Stimulated activated memory B cell treated with anti-CD40 and anti-IgM and Interleukin-4, amounts not matched to agents 10 μg/mL and 1 μg/mL and 100 μg/mL, for 72 hours (primary cell): ENCODE measurements at regions not wholly inside any gene's neighbourhood (a gene's known extent, or its start where the extent isn't known, plus 50 kb on each side); places are given as distances from the start of the nearest gene placed in this dataset.
"Not testable (repeated sequence)": the region's sequence is repeated elsewhere in the genome, so short reads cannot be mapped to it uniquely, and the experiment has no call there.

Experiments
- ATAC-seq: fragments of 150-1000 bp; cut with Tn5 transposase; 2 replicates; pipeline ENCODE4 v1.10.0; 2021
- H3K27ac Mint-ChIP-seq: one replicate; pipeline ENCODE4 v1.8.0; 2022; ENCODE audit warnings: mild to moderate bottlenecking, mixed read lengths
- H3K27me3 Mint-ChIP-seq: one replicate; pipeline ENCODE4 v1.8.0; 2022; ENCODE audit warnings: mixed read lengths
- H3K36me3 Mint-ChIP-seq: one replicate; pipeline ENCODE4 v1.8.0; 2022; ENCODE audit warnings: mixed read lengths
- H3K4me1 Mint-ChIP-seq: one replicate; pipeline ENCODE4 v1.8.0; 2022; ENCODE audit warnings: mixed read lengths
- H3K4me3 Mint-ChIP-seq: one replicate; pipeline ENCODE4 v1.8.0; 2022; ENCODE audit warnings: mild to moderate bottlenecking, moderate library complexity, mixed read lengths
- H3K9me3 Mint-ChIP-seq: one replicate; pipeline ENCODE4 v1.8.0; 2022; ENCODE audit warnings: mixed read lengths

- no peak for ATAC-seq
- H3K27ac Mint-ChIP-seq: no peak overlapping the region
- H3K9me3 Mint-ChIP-seq: peaks cover 10% of the 10 kb centered on the region
- no peaks in the 10 kb centered on the region for H3K36me3 Mint-ChIP-seq
- H3K4me3 Mint-ChIP-seq: no peak overlapping the region
- peaks cover 15% of the 10 kb centered on the region for H3K27me3 Mint-ChIP-seq
- no peaks in the 10 kb centered on the region for H3K4me1 Mint-ChIP-seq
Measured at GRCh38 chr22:34370711-34371110, 450.4 kb upstream of the LARGE1 start.

GRCh38 chr22:34379825-34380224 is 459.5 kb upstream of the LARGE1 start:
- H3K27ac Mint-ChIP-seq: no peak overlapping the region
- peaks cover 14% of the 10 kb centered on the region for H3K27me3 Mint-ChIP-seq
- no peak overlapping the region for H3K4me3 Mint-ChIP-seq
- no peaks in the 10 kb centered on the region for H3K4me1 Mint-ChIP-seq
- H3K36me3 Mint-ChIP-seq: no peaks in the 10 kb centered on the region
- peaks cover 6% of the 10 kb centered on the region for H3K9me3 Mint-ChIP-seq
- ATAC-seq: no peak

- H3K9me3 Mint-ChIP-seq: peaks cover 6% of the 10 kb centered on the region
- no peaks in the 10 kb centered on the region for H3K36me3 Mint-ChIP-seq
- H3K4me3 Mint-ChIP-seq: no peak overlapping the region
- H3K27ac Mint-ChIP-seq: no peak overlapping the region
- ATAC-seq: no peak
- H3K4me1 Mint-ChIP-seq: no peaks in the 10 kb centered on the region
- peaks cover 14% of the 10 kb centered on the region for H3K27me3 Mint-ChIP-seq
Measured at GRCh38 chr22:34380532-34380931, 460.3 kb upstream of the LARGE1 start.

GRCh38 chr22:34390400-34390799 is 470.1 kb upstream of the LARGE1 start:
- Mint-ChIP-seq H3K27me3 (no peaks in the 10 kb centered on the region), H3K36me3 (no peaks in the 10 kb centered on the region), H3K9me3 (peaks cover 12% of the 10 kb centered on the region), H3K27ac (no peak overlapping the region), H3K4me3 (no peak overlapping the region), H3K4me1 (no peaks in the 10 kb centered on the region)
- ATAC-seq: no peak

- Mint-ChIP-seq H3K36me3 (no peaks in the 10 kb centered on the region), H3K9me3 (peaks cover 5% of the 10 kb centered on the region), H3K4me3 (no peak overlapping the region), H3K4me1 (no peaks in the 10 kb centered on the region), H3K27me3 (no peaks in the 10 kb centered on the region), H3K27ac (no peak overlapping the region)
- ATAC-seq: no peak
Measured at GRCh38 chr22:34395370-34395769, 475.1 kb upstream of the LARGE1 start.

GRCh38 chr22:34403667-34404066 is 483.4 kb upstream of the LARGE1 start:
- Mint-ChIP-seq H3K4me1 (no peaks in the 10 kb centered on the region), H3K36me3 (no peaks in the 10 kb centered on the region), H3K27me3 (no peaks in the 10 kb centered on the region), H3K4me3 (no peak overlapping the region), H3K27ac (no peak overlapping the region), H3K9me3 (peaks cover 3% of the 10 kb centered on the region)
- no peak for ATAC-seq

- Mint-ChIP-seq H3K27me3 (no peaks in the 10 kb centered on the region), H3K9me3 (peaks cover 3% of the 10 kb centered on the region), H3K4me1 (no peaks in the 10 kb centered on the region), H3K4me3 (no peak overlapping the region), H3K36me3 (no peaks in the 10 kb centered on the region), H3K27ac (no peak overlapping the region)
- ATAC-seq: no peak
Measured at GRCh38 chr22:34410111-34410510, 489.8 kb upstream of the LARGE1 start.

GRCh38 chr22:34414467-34415440 is 494.5 kb upstream of the LARGE1 start:
- ATAC-seq: peak; percentile 47
- Mint-ChIP-seq H3K9me3 (peaks cover 5% of the 10 kb centered on the region), H3K36me3 (no peaks in the 10 kb centered on the region), H3K27ac (no peak overlapping the region), H3K4me1 (no peaks in the 10 kb centered on the region), H3K4me3 (no peak overlapping the region), H3K27me3 (no peaks in the 10 kb centered on the region)

GRCh38 chr22:34416022-34416860 is 496.0 kb upstream of the LARGE1 start:
- Mint-ChIP-seq H3K36me3 (no peaks in the 10 kb centered on the region), H3K4me1 (no peaks in the 10 kb centered on the region)
- no peak for ATAC-seq

GRCh38 chr22:34422948-34423347 is 502.7 kb upstream of the LARGE1 start:
- H3K27me3 Mint-ChIP-seq, H3K4me3 Mint-ChIP-seq, H3K4me1 Mint-ChIP-seq, H3K9me3 Mint-ChIP-seq, H3K36me3 Mint-ChIP-seq, ATAC-seq, H3K27ac Mint-ChIP-seq: not testable (repeated sequence)

More at GRCh38 chr22:34416022-34416860, 496.0 kb upstream of the LARGE1 start:
- H3K27me3 Mint-ChIP-seq: no peaks in the 10 kb centered on the region
- no peak overlapping the region for H3K4me3 Mint-ChIP-seq
- peaks cover 5% of the 10 kb centered on the region for H3K9me3 Mint-ChIP-seq
- H3K27ac Mint-ChIP-seq: no peak overlapping the region

- Mint-ChIP-seq H3K9me3 (peaks cover 4% of the 10 kb centered on the region), H3K4me3 (no peak overlapping the region), H3K36me3 (no peaks in the 10 kb centered on the region), H3K27ac (no peak overlapping the region), H3K27me3 (no peaks in the 10 kb centered on the region), H3K4me1 (no peaks in the 10 kb centered on the region)
- ATAC-seq: no peak
Measured at GRCh38 chr22:34427436-34427835, 507.2 kb upstream of the LARGE1 start.

GRCh38 chr22:34427841-34428240 is 507.6 kb upstream of the LARGE1 start:
- H3K27ac Mint-ChIP-seq: no peak overlapping the region
- ATAC-seq: no peak
- no peaks in the 10 kb centered on the region for H3K36me3 Mint-ChIP-seq
- H3K9me3 Mint-ChIP-seq: peaks cover 4% of the 10 kb centered on the region
- no peaks in the 10 kb centered on the region for H3K27me3 Mint-ChIP-seq
- no peak overlapping the region for H3K4me3 Mint-ChIP-seq
- H3K4me1 Mint-ChIP-seq: no peaks in the 10 kb centered on the region

GRCh38 chr22:34429314-34429713 is 509.0 kb upstream of the LARGE1 start:
- no peaks in the 10 kb centered on the region for H3K4me1 Mint-ChIP-seq

GRCh38 chr22:34430386-34430785 is 510.1 kb upstream of the LARGE1 start:
- Mint-ChIP-seq H3K36me3 (no peaks in the 10 kb centered on the region), H3K4me3 (no peak overlapping the region), H3K9me3 (peaks cover 4% of the 10 kb centered on the region), H3K4me1 (no peaks in the 10 kb centered on the region), H3K27ac (no peak overlapping the region), H3K27me3 (no peaks in the 10 kb centered on the region)
- ATAC-seq: no peak

More at GRCh38 chr22:34429314-34429713, 509.0 kb upstream of the LARGE1 start:
- no peak overlapping the region for H3K27ac Mint-ChIP-seq
- H3K36me3 Mint-ChIP-seq: no peaks in the 10 kb centered on the region
- no peak overlapping the region for H3K4me3 Mint-ChIP-seq
- H3K9me3 Mint-ChIP-seq: peaks cover 4% of the 10 kb centered on the region
- H3K27me3 Mint-ChIP-seq: no peaks in the 10 kb centered on the region
- no peak for ATAC-seq

GRCh38 chr22:34434371-34434770 is 514.1 kb upstream of the LARGE1 start:
- no peak overlapping the region for H3K4me3 Mint-ChIP-seq
- peaks cover 7% of the 10 kb centered on the region for H3K9me3 Mint-ChIP-seq
- H3K4me1 Mint-ChIP-seq: no peaks in the 10 kb centered on the region
- no peaks in the 10 kb centered on the region for H3K27me3 Mint-ChIP-seq
- H3K27ac Mint-ChIP-seq: no peak overlapping the region
- H3K36me3 Mint-ChIP-seq: no peaks in the 10 kb centered on the region
- no peak for ATAC-seq
